GM19240 (cell line): ENCODE measurements at regions not wholly inside any gene's neighbourhood (a gene's known extent, or its start where the extent isn't known, plus 50 kb on each side); places are given as distances from the start of the nearest gene placed in this dataset.

Experiments
- DNase-seq: peaks from one replicate; pipeline ENCODE4 v3.0.0; 2011; ENCODE audit warnings: low spot score; ENCODE audit not compliant: insufficient read length

- no peak for DNase-seq
Observed at GRCh38 chr22:47629273-47629711, 866.8 kb downstream of the TBC1D22A start.

- DNase-seq = no peak
Observed at GRCh38 chr22:47628477-47629272, 866.2 kb downstream of the TBC1D22A start.

GRCh38 chr22:47627556-47628253 lies 865.3 kb downstream of the TBC1D22A start:
- no peak for DNase-seq

GRCh38 chr22:47626428-47627390 lies 864.3 kb downstream of the TBC1D22A start:
- no peak for DNase-seq

GRCh38 chr22:47625531-47626427 lies 863.3 kb downstream of the TBC1D22A start:
- DNase-seq = no peak

- no peak for DNase-seq
Observed at GRCh38 chr22:47625013-47625385, 862.5 kb downstream of the TBC1D22A start.

- no peak for DNase-seq
Observed at GRCh38 chr22:47624252-47625012, 862.0 kb downstream of the TBC1D22A start.

- DNase-seq = no peak
Observed at GRCh38 chr22:47623763-47624148, 861.3 kb downstream of the TBC1D22A start.

GRCh38 chr22:47623066-47623762 lies 860.8 kb downstream of the TBC1D22A start:
- no peak for DNase-seq

- DNase-seq = no peak
Observed at GRCh38 chr22:47622541-47622940, 860.1 kb downstream of the TBC1D22A start.

GRCh38 chr22:47621253-47621652 lies 858.8 kb downstream of the TBC1D22A start:
- DNase-seq = no peak

GRCh38 chr22:47620391-47620790 lies 857.9 kb downstream of the TBC1D22A start:
- no peak for DNase-seq

GRCh38 chr22:47619631-47620030 lies 857.2 kb downstream of the TBC1D22A start:
- DNase-seq = no peak

- DNase-seq = no peak
Observed at GRCh38 chr22:47618180-47619010, 855.9 kb downstream of the TBC1D22A start.

GRCh38 chr22:47617186-47617585 lies 854.7 kb downstream of the TBC1D22A start:
- DNase-seq = no peak

GRCh38 chr22:47616396-47617020 lies 854.1 kb downstream of the TBC1D22A start:
- DNase-seq = no peak

GRCh38 chr22:47615051-47615450 lies 852.6 kb downstream of the TBC1D22A start:
- DNase-seq = no peak
